ENCODE measurements at regions not wholly inside any gene's neighbourhood (a gene's known extent, or its start where the extent isn't known, plus 50 kb on each side); places are given as distances from the start of the nearest gene placed in this dataset.

DNA sequence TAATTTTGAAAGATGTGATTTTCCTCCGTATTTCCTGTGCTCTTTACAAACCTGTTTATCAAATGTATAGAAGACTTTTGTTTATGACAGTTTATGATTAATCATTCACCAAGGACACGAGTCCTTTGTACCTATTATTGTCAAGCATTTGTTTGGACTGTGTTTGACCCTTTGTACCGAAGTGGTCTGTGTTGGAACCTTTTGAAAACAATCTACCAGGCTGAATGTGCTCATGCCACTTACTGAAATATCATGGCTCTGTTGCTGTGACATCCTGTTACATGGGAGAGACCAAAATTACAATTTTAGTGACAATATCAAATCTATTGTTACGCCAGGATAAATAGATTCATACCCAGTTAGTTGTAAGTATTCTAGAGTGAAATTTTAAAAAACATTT is 193.6 kb downstream of the IRS2 start:
- ATAC-seq (ENCODE audit: low read depth): no peak
- WGBS, 2 experiments (ENCODE audit: extremely low coverage in 2 of 2, insufficient read length in 1 of 2): no CpG with 5 or more reads among the region's 4 CpGs
- no peaks in the 10 kb centered on the region for H3K9me3 ChIP-seq (ENCODE audit: control insufficient read depth, insufficient read depth, low read length)

More for the DNA sequence above, 193.6 kb downstream of the IRS2 start:
- H4K8ac ChIP-seq (ENCODE audit: low read depth in 2 of 2, low read length in 2 of 2): no peak overlapping the region
- no peaks in the 10 kb centered on the region for H3K79me1 ChIP-seq (ENCODE audit: low read depth in 1 of 2, low read length in 2 of 2)
- H3K27ac ChIP-seq (ENCODE audit: insufficient read depth, low read length): no peak overlapping the region
- no peak overlapping the region for H3K4me2 ChIP-seq (ENCODE audit: low read depth, low read length)
- no peak overlapping the region for H2BK20ac ChIP-seq (ENCODE audit: low read depth, low read length)
- H3K9ac ChIP-seq (ENCODE audit: low read depth, low read length): no peak overlapping the region
- in situ Hi-C loops (cut with MboI; ENCODE audit: low sequenced_read_pairs): no loop called here
- DNase-seq: no peak
- H2BK5ac ChIP-seq (ENCODE audit: low read depth, low read length, poor library complexity, severe bottlenecking): no peak overlapping the region
- H2AFZ ChIP-seq (replicated peaks; ENCODE audit: low read length, poor library complexity): no peak overlapping the region
- H2BK120ac ChIP-seq (ENCODE audit: low read depth, low read length): no peak overlapping the region
- H3K14ac ChIP-seq (replicated peaks; ENCODE audit: low read depth, low read length): no peak overlapping the region
- intact Hi-C loops (cut with micrococcal nuclease): no loop called here
- H3K4me3 ChIP-seq (ENCODE audit: insufficient read depth, low read depth, low read length): no peak overlapping the region
- H4K20me1 ChIP-seq (ENCODE audit: insufficient read depth, low read length): no peaks in the 10 kb centered on the region
- H4K5ac ChIP-seq (ENCODE audit: low read depth, low read length): no peak overlapping the region
- H3K56ac ChIP-seq (ENCODE audit: extremely low read depth, insufficient read depth, low read length): no peak overlapping the region
- H2BK15ac ChIP-seq (ENCODE audit: low read depth, low read length): no peak overlapping the region
- no peak overlapping the region for H4K91ac ChIP-seq (ENCODE audit: insufficient read depth, low read depth, low read length)
- no TSS peak for BruUV-seq (replicated peaks)
- peaks cover 14% of the 10 kb centered on the region; the same call in 1 of the 2 replicates for H3K27me3 ChIP-seq (ENCODE audit: control insufficient read depth, insufficient read depth, low read length)
- H2AK9ac ChIP-seq (replicated peaks; ENCODE audit: low read depth, low read length, poor library complexity): no peak overlapping the region
- CTCF ChIA-PET: no interaction called here
- no peak overlapping the region for H2AK5ac ChIP-seq (ENCODE audit: low read depth, low read length)
- H3K23ac ChIP-seq (ENCODE audit: low read depth, low read length): no peak overlapping the region
- H3K4me1 ChIP-seq (ENCODE audit: control insufficient read depth, insufficient read depth, low read length): no peaks in the 10 kb centered on the region
- no peaks in the 10 kb centered on the region for H3K36me3 ChIP-seq (ENCODE audit: control insufficient read depth, insufficient read depth, low read length)
- POLR2A ChIA-PET (ENCODE audit: unreplicated experiment): no interaction called here
- dilution Hi-C loops (cut with HindIII; ENCODE audit: low sequenced_read_pairs, unreplicated experiment): no loop called here
- H3K9me1 ChIP-seq (ENCODE audit: insufficient read depth, low read length): no peaks in the 10 kb centered on the region
- TF ChIP-seq USF2 (IDR thresholded peaks at IDR 0.05; ENCODE audit: low read depth, low read length) (no peak), MXI1 (IDR thresholded peaks at IDR 0.05; ENCODE audit: borderline replicate concordance, low read depth, low read length) (no peak), CEBPB (IDR thresholded peaks at IDR 0.05; ENCODE audit: low read depth, low read length) (no peak), FOS (IDR thresholded peaks at IDR 0.05; ENCODE audit: low read depth, low read length) (no peak), POLR2A (IDR thresholded peaks at IDR 0.05; ENCODE audit: low read depth, low read length) (no peak), MAFK (IDR thresholded peaks at IDR 0.05; ENCODE audit: low read depth, low read length) (no peak), RAD21 (IDR thresholded peaks at IDR 0.05; ENCODE audit: low read length) (no peak), RCOR1 (IDR thresholded peaks at IDR 0.05; ENCODE audit: insufficient replicate concordance, low read length) (no peak), SMC3 (IDR thresholded peaks at IDR 0.05; ENCODE audit: low read depth, low read length) (no peak), RFX5 (IDR thresholded peaks at IDR 0.05; ENCODE audit: low read depth, low read length) (no peak), MAZ (IDR thresholded peaks at IDR 0.05; ENCODE audit: borderline replicate concordance, low read depth, low read length) (no peak), BHLHE40 (IDR thresholded peaks at IDR 0.05; ENCODE audit: low read depth, low read length) (no peak), CHD1 (IDR thresholded peaks at IDR 0.05; ENCODE audit: low read depth, low read length) (no peak), NFE2L2 (IDR thresholded peaks at IDR 0.05; ENCODE audit: low read depth, low read length) (no peak)
- TF ChIP-seq, protein P1, sequence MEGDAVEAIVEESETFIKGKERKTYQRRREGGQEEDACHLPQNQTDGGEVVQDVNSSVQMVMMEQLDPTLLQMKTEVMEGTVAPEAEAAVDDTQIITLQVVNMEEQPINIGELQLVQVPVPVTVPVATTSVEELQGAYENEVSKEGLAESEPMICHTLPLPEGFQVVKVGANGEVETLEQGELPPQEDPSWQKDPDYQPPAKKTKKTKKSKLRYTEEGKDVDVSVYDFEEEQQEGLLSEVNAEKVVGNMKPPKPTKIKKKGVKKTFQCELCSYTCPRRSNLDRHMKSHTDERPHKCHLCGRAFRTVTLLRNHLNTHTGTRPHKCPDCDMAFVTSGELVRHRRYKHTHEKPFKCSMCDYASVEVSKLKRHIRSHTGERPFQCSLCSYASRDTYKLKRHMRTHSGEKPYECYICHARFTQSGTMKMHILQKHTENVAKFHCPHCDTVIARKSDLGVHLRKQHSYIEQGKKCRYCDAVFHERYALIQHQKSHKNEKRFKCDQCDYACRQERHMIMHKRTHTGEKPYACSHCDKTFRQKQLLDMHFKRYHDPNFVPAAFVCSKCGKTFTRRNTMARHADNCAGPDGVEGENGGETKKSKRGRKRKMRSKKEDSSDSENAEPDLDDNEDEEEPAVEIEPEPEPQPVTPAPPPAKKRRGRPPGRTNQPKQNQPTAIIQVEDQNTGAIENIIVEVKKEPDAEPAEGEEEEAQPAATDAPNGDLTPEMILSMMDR (conservative IDR thresholded peaks at IDR 0.05; ENCODE audit: low read depth, low read length): no peak
- TF ChIP-seq, protein P2, sequence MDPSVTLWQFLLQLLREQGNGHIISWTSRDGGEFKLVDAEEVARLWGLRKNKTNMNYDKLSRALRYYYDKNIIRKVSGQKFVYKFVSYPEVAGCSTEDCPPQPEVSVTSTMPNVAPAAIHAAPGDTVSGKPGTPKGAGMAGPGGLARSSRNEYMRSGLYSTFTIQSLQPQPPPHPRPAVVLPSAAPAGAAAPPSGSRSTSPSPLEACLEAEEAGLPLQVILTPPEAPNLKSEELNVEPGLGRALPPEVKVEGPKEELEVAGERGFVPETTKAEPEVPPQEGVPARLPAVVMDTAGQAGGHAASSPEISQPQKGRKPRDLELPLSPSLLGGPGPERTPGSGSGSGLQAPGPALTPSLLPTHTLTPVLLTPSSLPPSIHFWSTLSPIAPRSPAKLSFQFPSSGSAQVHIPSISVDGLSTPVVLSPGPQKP (IDR thresholded peaks at IDR 0.05; ENCODE audit: borderline replicate concordance, low read depth, low read length): no peak
- H3K4ac ChIP-seq (ENCODE audit: low read depth, low read length): no peak overlapping the region
- H3K18ac ChIP-seq (ENCODE audit: low read depth, low read length): no peak overlapping the region

Data from IMR-90 (cell line).